HEK293 (cell line): ENCODE measurements at regions not wholly inside any gene's neighbourhood (a gene's known extent, or its start where the extent isn't known, plus 50 kb on each side); places are given as distances from the start of the nearest gene placed in this dataset.

Experiments
- ZBTB1 ChIP-seq: fragments of 450-650 bp; formaldehyde crosslinking; IDR thresholded peaks from 2 replicates; pipeline ENCODE4 v1.5.1; 2016; ENCODE audit warnings: missing biosample characterization, missing genetic modification characterization
- ZNF211 ChIP-seq: fragments of 450-650 bp; formaldehyde crosslinking; IDR thresholded peaks from 2 replicates; pipeline ENCODE4 v1.5.1; 2016; ENCODE audit warnings: low read depth, missing biosample characterization, missing genetic modification characterization
- ZNF391 ChIP-seq: fragments of 450-650 bp; formaldehyde crosslinking; IDR thresholded peaks from 2 replicates; pipeline ENCODE4 v1.5.1; 2016; ENCODE audit warnings: low read depth, missing biosample characterization, missing genetic modification characterization, borderline replicate concordance
- ZNF747 ChIP-seq: fragments of 450-650 bp; formaldehyde crosslinking; IDR thresholded peaks from 2 replicates; pipeline ENCODE4 v1.5.1; 2016; ENCODE audit warnings: missing biosample characterization, missing genetic modification characterization
- TF ChIP-seq, protein P1 (sequence below): fragments of 450-650 bp; formaldehyde crosslinking; IDR thresholded peaks from 2 replicates; pipeline ENCODE4 v1.5.1; 2016; ENCODE audit warnings: missing biosample characterization, missing genetic modification characterization, low read depth
- TF ChIP-seq, protein P2 (sequence below): fragments of 450-650 bp; formaldehyde crosslinking; IDR thresholded peaks from 2 replicates; pipeline ENCODE4 v1.5.1; 2017; ENCODE audit warnings: missing biosample characterization, missing genetic modification characterization
- TF ChIP-seq, protein P3 (sequence below): fragments of 450-650 bp; formaldehyde crosslinking; IDR thresholded peaks from 2 replicates; pipeline ENCODE4 v1.5.1; 2016; ENCODE audit warnings: missing biosample characterization, missing genetic modification characterization

DNA sequence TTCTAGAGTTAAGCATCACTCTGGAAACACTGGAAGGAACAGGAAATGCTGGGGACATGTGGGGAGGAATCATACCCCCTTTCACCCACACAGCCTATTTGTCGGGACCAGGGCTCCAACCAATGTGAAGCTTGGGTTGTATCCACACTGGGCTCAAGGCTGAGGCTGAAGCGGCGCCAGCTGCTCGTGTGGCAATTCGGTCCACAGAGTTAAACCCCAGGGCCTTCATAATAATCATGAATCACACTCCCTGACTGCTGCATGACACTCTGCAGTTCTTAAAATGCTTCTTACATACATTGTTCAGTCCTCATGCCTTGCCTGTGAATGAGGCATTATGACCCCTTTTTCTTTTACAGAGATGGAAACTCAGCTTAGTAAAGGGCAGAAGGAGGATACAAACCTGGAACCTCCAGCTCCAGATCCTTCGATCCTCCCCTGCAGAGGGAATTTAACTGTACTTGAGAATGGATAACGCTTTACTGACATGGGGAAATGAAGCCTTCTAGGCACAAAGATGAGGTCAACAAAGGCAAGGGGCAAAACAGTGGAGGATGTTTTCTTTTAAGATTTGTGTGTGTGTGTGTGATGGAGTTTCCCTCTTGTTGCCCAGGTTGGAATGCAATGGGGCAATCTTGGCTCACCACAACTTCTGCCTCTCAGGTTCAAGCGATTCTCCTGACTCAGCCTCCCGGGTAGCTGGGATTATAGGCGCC is 72.7 kb downstream of the SOX9 start:
- TF ChIP-seq ZNF747 (tag by site-specific recombination) (no peak), ZNF211 (no peak), ZBTB1 (tag by site-specific recombination) (no peak), ZNF391 (tag by site-specific recombination) (no peak)
- TF ChIP-seq, protein P1, sequence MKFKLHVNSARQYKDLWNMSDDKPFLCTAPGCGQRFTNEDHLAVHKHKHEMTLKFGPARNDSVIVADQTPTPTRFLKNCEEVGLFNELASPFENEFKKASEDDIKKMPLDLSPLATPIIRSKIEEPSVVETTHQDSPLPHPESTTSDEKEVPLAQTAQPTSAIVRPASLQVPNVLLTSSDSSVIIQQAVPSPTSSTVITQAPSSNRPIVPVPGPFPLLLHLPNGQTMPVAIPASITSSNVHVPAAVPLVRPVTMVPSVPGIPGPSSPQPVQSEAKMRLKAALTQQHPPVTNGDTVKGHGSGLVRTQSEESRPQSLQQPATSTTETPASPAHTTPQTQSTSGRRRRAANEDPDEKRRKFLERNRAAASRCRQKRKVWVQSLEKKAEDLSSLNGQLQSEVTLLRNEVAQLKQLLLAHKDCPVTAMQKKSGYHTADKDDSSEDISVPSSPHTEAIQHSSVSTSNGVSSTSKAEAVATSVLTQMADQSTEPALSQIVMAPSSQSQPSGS, result no peak
- TF ChIP-seq, protein P2, sequence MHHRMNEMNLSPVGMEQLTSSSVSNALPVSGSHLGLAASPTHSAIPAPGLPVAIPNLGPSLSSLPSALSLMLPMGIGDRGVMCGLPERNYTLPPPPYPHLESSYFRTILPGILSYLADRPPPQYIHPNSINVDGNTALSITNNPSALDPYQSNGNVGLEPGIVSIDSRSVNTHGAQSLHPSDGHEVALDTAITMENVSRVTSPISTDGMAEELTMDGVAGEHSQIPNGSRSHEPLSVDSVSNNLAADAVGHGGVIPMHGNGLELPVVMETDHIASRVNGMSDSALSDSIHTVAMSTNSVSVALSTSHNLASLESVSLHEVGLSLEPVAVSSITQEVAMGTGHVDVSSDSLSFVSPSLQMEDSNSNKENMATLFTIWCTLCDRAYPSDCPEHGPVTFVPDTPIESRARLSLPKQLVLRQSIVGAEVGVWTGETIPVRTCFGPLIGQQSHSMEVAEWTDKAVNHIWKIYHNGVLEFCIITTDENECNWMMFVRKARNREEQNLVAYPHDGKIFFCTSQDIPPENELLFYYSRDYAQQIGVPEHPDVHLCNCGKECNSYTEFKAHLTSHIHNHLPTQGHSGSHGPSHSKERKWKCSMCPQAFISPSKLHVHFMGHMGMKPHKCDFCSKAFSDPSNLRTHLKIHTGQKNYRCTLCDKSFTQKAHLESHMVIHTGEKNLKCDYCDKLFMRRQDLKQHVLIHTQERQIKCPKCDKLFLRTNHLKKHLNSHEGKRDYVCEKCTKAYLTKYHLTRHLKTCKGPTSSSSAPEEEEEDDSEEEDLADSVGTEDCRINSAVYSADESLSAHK, result no peak
- TF ChIP-seq, protein P3, sequence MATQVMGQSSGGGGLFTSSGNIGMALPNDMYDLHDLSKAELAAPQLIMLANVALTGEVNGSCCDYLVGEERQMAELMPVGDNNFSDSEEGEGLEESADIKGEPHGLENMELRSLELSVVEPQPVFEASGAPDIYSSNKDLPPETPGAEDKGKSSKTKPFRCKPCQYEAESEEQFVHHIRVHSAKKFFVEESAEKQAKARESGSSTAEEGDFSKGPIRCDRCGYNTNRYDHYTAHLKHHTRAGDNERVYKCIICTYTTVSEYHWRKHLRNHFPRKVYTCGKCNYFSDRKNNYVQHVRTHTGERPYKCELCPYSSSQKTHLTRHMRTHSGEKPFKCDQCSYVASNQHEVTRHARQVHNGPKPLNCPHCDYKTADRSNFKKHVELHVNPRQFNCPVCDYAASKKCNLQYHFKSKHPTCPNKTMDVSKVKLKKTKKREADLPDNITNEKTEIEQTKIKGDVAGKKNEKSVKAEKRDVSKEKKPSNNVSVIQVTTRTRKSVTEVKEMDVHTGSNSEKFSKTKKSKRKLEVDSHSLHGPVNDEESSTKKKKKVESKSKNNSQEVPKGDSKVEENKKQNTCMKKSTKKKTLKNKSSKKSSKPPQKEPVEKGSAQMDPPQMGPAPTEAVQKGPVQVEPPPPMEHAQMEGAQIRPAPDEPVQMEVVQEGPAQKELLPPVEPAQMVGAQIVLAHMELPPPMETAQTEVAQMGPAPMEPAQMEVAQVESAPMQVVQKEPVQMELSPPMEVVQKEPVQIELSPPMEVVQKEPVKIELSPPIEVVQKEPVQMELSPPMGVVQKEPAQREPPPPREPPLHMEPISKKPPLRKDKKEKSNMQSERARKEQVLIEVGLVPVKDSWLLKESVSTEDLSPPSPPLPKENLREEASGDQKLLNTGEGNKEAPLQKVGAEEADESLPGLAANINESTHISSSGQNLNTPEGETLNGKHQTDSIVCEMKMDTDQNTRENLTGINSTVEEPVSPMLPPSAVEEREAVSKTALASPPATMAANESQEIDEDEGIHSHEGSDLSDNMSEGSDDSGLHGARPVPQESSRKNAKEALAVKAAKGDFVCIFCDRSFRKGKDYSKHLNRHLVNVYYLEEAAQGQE (tag by site-specific recombination), result no peak
